ENCODE measurements at regions not wholly inside any gene's neighbourhood (a gene's known extent, or its start where the extent isn't known, plus 50 kb on each side); places are given as distances from the start of the nearest gene placed in this dataset.

DNA sequence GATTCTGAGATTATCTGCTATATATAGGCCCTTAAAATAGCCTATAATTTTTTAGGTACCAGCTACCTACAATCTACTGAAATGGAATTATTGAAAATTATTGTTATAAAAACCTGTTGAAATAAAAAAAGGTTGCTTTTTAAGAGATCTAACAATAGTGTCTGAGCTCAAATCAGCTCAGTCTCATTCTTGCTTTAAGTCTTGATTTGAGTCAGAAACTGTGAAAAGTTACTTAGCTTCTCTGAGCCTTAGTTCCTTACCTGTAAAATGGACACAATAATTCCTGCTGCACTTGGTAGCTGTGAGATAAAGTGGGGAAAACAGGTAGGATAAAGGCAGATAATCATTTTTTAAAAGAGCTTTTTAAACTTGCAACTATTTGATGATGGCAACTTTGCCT lies 118.8 kb upstream of the UBE2E2 start:
- no peak for TF ChIP-seq POLR2A (IDR thresholded peaks at IDR 0.05; ENCODE audit: low read depth, low read length)
- no peak for TF ChIP-seq MAX (IDR thresholded peaks at IDR 0.05; ENCODE audit: insufficient read depth, insufficient read length)
- no peak for TF ChIP-seq CTCF (IDR thresholded peaks at IDR 0.05; ENCODE audit: extremely low read depth in 1 of 2, insufficient read depth in 1 of 2, low read depth in 1 of 2, low read length in 2 of 2)
- TF ChIP-seq GATA2 (IDR thresholded peaks at IDR 0.05; ENCODE audit: insufficient read depth, insufficient read length, low read depth, low read length): no peak
- no peak for TF ChIP-seq EZH2 (IDR thresholded peaks at IDR 0.05; ENCODE audit: borderline replicate concordance, low read depth, low read length, severe bottlenecking)
- TF ChIP-seq MYC (IDR thresholded peaks at IDR 0.05; ENCODE audit: low read depth, low read length): no peak

Data from endothelial cell of umbilical vein (primary cell).